Progenitor cell of endocrine pancreas (in vitro differentiated cells): ENCODE measurements at regions not wholly inside any gene's neighbourhood (a gene's known extent, or its start where the extent isn't known, plus 50 kb on each side); places are given as distances from the start of the nearest gene placed in this dataset.

Experiments
- DNase-seq: peaks from one replicate; pipeline ENCODE4 v3.0.0; 2021; ENCODE audit warnings: low spot score; ENCODE audit not compliant: unreplicated experiment
- H3K27ac Mint-ChIP-seq: 2 replicates; pipeline ENCODE4 v1.8.0; 2021; ENCODE audit warnings: mild to moderate bottlenecking, moderate library complexity, mixed read lengths
- H3K27me3 Mint-ChIP-seq: 2 replicates; pipeline ENCODE4 v1.8.0; 2021; ENCODE audit warnings: mixed read lengths
- H3K36me3 Mint-ChIP-seq: 2 replicates; pipeline ENCODE4 v1.8.0; 2022; ENCODE audit warnings: mixed read lengths; ENCODE audit not compliant: insufficient read depth
- H3K4me1 Mint-ChIP-seq: 2 replicates; pipeline ENCODE4 v1.8.0; 2021; ENCODE audit warnings: low read depth, mixed read lengths
- H3K4me3 Mint-ChIP-seq: 2 replicates; pipeline ENCODE4 v1.8.0; 2021; ENCODE audit warnings: low read depth, mild to moderate bottlenecking, moderate library complexity, mixed read lengths
- H3K9me3 Mint-ChIP-seq: 2 replicates; pipeline ENCODE4 v1.8.0; 2021; ENCODE audit warnings: low read depth, mixed read lengths
- TF ChIP-seq, protein P1 (sequence below): fragments of 200-600 bp; sonication (generic); IDR thresholded peaks from one replicate; pipeline ENCODE4 v1.5.0; 2021; ENCODE audit warnings: antibody characterized with exemption, mild to moderate bottlenecking; ENCODE audit not compliant: unreplicated experiment

- TF ChIP-seq, protein P1, sequence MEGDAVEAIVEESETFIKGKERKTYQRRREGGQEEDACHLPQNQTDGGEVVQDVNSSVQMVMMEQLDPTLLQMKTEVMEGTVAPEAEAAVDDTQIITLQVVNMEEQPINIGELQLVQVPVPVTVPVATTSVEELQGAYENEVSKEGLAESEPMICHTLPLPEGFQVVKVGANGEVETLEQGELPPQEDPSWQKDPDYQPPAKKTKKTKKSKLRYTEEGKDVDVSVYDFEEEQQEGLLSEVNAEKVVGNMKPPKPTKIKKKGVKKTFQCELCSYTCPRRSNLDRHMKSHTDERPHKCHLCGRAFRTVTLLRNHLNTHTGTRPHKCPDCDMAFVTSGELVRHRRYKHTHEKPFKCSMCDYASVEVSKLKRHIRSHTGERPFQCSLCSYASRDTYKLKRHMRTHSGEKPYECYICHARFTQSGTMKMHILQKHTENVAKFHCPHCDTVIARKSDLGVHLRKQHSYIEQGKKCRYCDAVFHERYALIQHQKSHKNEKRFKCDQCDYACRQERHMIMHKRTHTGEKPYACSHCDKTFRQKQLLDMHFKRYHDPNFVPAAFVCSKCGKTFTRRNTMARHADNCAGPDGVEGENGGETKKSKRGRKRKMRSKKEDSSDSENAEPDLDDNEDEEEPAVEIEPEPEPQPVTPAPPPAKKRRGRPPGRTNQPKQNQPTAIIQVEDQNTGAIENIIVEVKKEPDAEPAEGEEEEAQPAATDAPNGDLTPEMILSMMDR: no peak
- DNase-seq: no peak
- Mint-ChIP-seq H3K27ac (no peak overlapping the region), H3K4me3 (no peak overlapping the region), H3K36me3 (peaks cover 20% of the 10 kb centered on the region), H3K4me1 (no peaks in the 10 kb centered on the region), H3K27me3 (no peaks in the 10 kb centered on the region), H3K9me3 (peaks cover 29% of the 10 kb centered on the region)
Measured at GRCh38 chr16:72552654-72553053, 380.7 kb upstream of the PMFBP1 start.

- H3K36me3 Mint-ChIP-seq: peaks cover 23% of the 10 kb centered on the region
- no peak for DNase-seq
- H3K4me1 Mint-ChIP-seq: no peaks in the 10 kb centered on the region
- H3K27ac Mint-ChIP-seq: no peak overlapping the region
- H3K27me3 Mint-ChIP-seq: no peaks in the 10 kb centered on the region
- no peak overlapping the region for H3K4me3 Mint-ChIP-seq
- TF ChIP-seq, protein P1: no peak
- peaks cover 36% of the 10 kb centered on the region for H3K9me3 Mint-ChIP-seq
Measured at GRCh38 chr16:72551649-72552048, 379.7 kb upstream of the PMFBP1 start.

- Mint-ChIP-seq H3K27me3 (no peaks in the 10 kb centered on the region), H3K27ac (no peak overlapping the region), H3K4me3 (no peak overlapping the region), H3K4me1 (peaks cover 4% of the 10 kb centered on the region), H3K9me3 (peaks cover 49% of the 10 kb centered on the region), H3K36me3 (peaks cover 24% of the 10 kb centered on the region)
- TF ChIP-seq, protein P1: no peak
- DNase-seq: no peak
Measured at GRCh38 chr16:72549878-72550277, 377.9 kb upstream of the PMFBP1 start.

DNA sequence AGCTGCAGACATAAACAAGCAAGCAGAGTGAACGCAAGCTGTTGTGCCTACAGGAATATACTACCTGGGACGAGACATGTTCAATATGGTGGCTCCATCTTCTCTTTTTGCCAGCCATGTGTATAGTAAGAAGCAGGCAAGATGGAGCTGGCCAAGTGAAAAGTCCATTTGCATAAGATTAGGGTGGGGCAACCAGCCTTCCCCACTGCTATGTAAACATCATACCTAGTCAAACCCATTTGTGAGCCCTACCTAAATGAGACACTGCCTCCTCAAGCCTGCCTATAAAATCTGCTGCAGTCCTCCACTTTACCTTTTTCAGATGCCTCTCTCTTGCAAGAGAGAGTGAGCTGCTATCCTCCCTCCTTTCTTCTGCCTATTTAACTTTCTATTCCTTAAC lies 370.1 kb upstream of the PMFBP1 start:
- Mint-ChIP-seq H3K9me3 (peaks cover 29% of the 10 kb centered on the region), H3K4me1 (peaks cover 6% of the 10 kb centered on the region), H3K36me3 (peaks cover 9% of the 10 kb centered on the region), H3K4me3 (no peak overlapping the region), H3K27me3 (no peaks in the 10 kb centered on the region), H3K27ac (no peak overlapping the region)
- TF ChIP-seq, protein P1: no peak
- no peak for DNase-seq

- DNase-seq: no peak
- TF ChIP-seq, protein P1: no peak
- H3K36me3 Mint-ChIP-seq: no peaks in the 10 kb centered on the region
- H3K4me1 Mint-ChIP-seq: peaks cover 2% of the 10 kb centered on the region
- no peaks in the 10 kb centered on the region for H3K27me3 Mint-ChIP-seq
- H3K27ac Mint-ChIP-seq: no peak overlapping the region
- H3K4me3 Mint-ChIP-seq: no peak overlapping the region
- peaks cover 2% of the 10 kb centered on the region for H3K9me3 Mint-ChIP-seq
Measured at GRCh38 chr16:72537664-72538063, 365.7 kb upstream of the PMFBP1 start.
